Prostate gland (tissue), 2 donors: ENCODE measurements at regions not wholly inside any gene's neighbourhood (a gene's known extent, or its start where the extent isn't known, plus 50 kb on each side); places are given as distances from the start of the nearest gene placed in this dataset.

ENCODE experiments used
- CTCF ChIP-seq, 4 experiments: fragments of 200-600 bp in 2 of 4; fragments of 450-650 bp in 2 of 4; sonication (generic) in 2 of 4; IDR thresholded peaks; 1 replicate in 3 of 4; 2 replicates in 1 of 4; pipeline ENCODE4 v1.5.1; 2016 to 2019; ENCODE audit warnings: antibody characterized with exemption in 4 of 4, mild to moderate bottlenecking in 2 of 4, moderate library complexity in 2 of 4
- POLR2A ChIP-seq: fragments of 450-650 bp; IDR thresholded peaks from one replicate; pipeline ENCODE4 v1.6.1; 2016; ENCODE audit warnings: antibody characterized with exemption, mild to moderate bottlenecking
- POLR2AphosphoS5 ChIP-seq: sonication (generic); formaldehyde crosslinking; IDR thresholded peaks from one replicate; pipeline ENCODE4 v1.6.1; 2017; ENCODE audit warnings: antibody characterized with exemption

GRCh38 chrX:94908648-94909047, 1234.6 kb downstream of the FAM133A start:
- TF ChIP-seq POLR2A (no peak), CTCF (IDR thresholded peaks at IDR 0.05) (no peak), POLR2AphosphoS5 (no peak)
